Lower leg skin (tissue), 4 donors: ENCODE measurements at regions not wholly inside any gene's neighbourhood (a gene's known extent, or its start where the extent isn't known, plus 50 kb on each side); places are given as distances from the start of the nearest gene placed in this dataset.

Experiments used
- DNase-seq, 2 donors: peaks; one replicate each; pipeline ENCODE4 v3.0.0-alpha.2; 2019; ENCODE audit warnings: low spot score in 2 of 2
- H3K4me3 ChIP-seq: fragments of 200-600 bp; sonication (generic); 2 replicates; pipeline ENCODE4 v1.5.1; 2017; ENCODE audit warnings: mild to moderate bottlenecking, low read depth; ENCODE audit not compliant: poor library complexity, severe bottlenecking
- POLR2A ChIP-seq, 2 donors: fragments of 450-650 bp; IDR thresholded peaks; one replicate each; pipeline ENCODE4 v1.6.1; 2016 to 2017; ENCODE audit warnings: antibody characterized with exemption in 2 of 2, mild to moderate bottlenecking in 1 of 2, moderate library complexity in 1 of 2
- WGBS, 2 donors: methylation state at CpG; one replicate each; pipeline ENCODE4 v1.1.5; 2018; 5-methylcytosine and 5-hydroxymethylcytosine counted together
- intact Hi-C: fragments of 100-400 bp; cut with DNase I; formaldehyde crosslinking; loops from one replicate; pipeline ENCODE4 v1.15.0; 2023; ENCODE audit warnings: low total_unique reads
- TF ChIP-seq, protein P1 (sequence below), 3 donors: fragments of 450-650 bp; IDR thresholded peaks; one replicate each; pipeline ENCODE4 v1.5.1; 2016; ENCODE audit warnings: antibody characterized with exemption in 3 of 3, mild to moderate bottlenecking in 3 of 3, moderate library complexity in 2 of 3

DNA sequence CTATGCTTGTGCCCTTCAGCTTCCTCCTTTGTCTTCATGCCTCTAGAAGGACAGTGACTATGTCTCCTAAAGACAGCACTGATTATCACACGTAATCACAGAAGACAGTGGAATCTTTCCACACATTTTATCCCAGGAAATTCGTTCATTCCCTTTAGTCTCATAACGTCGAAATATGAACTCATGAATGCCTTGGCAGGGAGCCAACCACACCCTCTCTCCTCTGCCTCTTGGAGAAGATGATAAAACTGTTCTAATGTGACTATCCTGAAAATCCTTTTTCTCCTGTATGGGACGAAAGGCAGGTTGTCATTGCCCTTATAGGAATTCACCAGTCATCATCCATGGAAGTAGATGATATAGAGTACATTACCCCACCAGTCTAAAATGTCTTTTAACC, 726.6 kb upstream of the FANCL start:
- DNase-seq, result no peak
- 25 to 33% methylated on average over 5 of the region's 5 CpGs for WGBS, 2 donors
- TF ChIP-seq, protein P1, sequence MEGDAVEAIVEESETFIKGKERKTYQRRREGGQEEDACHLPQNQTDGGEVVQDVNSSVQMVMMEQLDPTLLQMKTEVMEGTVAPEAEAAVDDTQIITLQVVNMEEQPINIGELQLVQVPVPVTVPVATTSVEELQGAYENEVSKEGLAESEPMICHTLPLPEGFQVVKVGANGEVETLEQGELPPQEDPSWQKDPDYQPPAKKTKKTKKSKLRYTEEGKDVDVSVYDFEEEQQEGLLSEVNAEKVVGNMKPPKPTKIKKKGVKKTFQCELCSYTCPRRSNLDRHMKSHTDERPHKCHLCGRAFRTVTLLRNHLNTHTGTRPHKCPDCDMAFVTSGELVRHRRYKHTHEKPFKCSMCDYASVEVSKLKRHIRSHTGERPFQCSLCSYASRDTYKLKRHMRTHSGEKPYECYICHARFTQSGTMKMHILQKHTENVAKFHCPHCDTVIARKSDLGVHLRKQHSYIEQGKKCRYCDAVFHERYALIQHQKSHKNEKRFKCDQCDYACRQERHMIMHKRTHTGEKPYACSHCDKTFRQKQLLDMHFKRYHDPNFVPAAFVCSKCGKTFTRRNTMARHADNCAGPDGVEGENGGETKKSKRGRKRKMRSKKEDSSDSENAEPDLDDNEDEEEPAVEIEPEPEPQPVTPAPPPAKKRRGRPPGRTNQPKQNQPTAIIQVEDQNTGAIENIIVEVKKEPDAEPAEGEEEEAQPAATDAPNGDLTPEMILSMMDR (IDR thresholded peaks at IDR 0.05), result no peak
- no peak for TF ChIP-seq POLR2A (IDR thresholded peaks at IDR 0.05)
- intact Hi-C loops, result no loop called here
- H3K4me3 ChIP-seq, result no peak overlapping the region

DNA sequence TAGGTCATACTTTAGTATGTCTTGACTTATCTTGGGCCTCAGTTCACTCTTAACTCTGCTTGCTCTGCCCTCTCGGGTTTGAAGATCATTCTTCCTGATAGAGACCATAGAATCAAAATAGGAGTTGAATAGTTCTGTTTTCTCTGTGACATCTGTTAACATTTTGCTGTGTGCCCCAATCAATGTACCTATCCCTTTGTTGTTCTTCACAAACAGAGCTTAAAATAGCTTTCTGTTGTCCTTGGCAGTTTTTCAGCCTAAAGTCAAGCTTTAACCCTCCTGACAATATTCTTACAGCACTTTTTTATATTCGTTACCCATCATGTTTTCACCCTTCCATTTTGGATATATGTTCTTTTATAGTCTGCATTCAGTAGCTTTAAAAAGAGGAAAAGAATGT, 724.5 kb upstream of the FANCL start:
- no peak for TF ChIP-seq POLR2A (IDR thresholded peaks at IDR 0.05)
- TF ChIP-seq, protein P1 (IDR thresholded peaks at IDR 0.05), result no peak

DNA sequence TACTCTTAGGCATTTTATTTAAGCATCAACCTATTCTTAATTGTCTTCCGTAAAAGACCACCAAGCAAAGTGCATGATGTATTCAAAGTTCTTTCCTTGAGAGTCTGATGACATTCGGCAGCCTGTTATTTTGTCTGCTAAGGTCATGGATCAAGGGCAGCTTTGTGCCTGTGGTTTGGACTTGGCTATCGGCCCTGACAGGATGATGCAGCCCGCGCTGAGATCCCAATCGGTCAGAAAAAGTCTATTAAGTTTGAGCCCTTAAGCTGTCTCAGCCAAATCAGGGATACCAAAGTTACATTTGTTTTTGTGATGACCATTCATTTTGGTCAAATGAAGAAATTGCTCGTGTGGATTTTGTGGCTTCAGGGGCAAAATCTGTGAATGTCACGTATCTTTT, 718.9 kb upstream of the FANCL start:
- no peak for DNase-seq
- intact Hi-C loops, result no loop called here
- 82% methylated on average over 8 of the region's 8 CpGs for WGBS, 2 donors
- no peak overlapping the region for H3K4me3 ChIP-seq
- TF ChIP-seq, protein P1 (IDR thresholded peaks at IDR 0.05), result no peak
- TF ChIP-seq POLR2A (IDR thresholded peaks at IDR 0.05), result no peak

More for the DNA sequence above, 724.5 kb upstream of the FANCL start:
- H3K4me3 ChIP-seq, result no peak overlapping the region
- DNase-seq, result no peak
- 68 to 73% methylated on average over 2 of the region's 2 CpGs for WGBS, 2 donors
- intact Hi-C loops, result no loop called here

DNA sequence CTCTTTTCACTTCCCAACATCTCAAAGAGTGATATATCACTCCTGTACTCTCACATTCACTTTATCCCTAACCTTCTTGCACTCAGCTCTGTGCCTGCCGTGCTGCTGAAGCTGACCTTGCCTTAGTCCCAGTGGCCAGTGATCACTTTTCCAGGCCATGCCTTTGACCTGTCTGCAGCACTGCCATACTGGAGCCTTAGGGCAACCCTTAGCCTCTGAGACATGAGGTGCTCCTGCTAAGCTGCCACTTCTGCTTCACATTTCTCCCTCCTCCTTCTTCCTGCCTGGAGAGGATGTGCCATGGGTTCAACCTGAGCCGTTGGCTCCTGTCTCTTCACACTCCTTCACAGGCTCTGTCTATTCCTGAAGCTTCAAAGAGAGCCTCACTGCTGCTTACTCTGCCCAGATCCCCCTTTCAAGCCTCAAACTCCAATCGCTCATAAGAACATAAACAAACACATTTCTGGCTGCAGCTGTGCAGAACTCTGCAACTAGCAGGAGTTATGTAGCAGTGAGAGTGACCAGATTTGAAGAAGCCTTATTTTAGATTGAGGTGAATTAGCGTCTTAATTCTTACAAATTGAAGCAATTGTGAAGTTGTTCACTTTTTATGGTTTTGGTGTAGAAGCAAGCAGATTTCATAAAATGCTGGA, 716.2 kb upstream of the FANCL start:
- intact Hi-C loops, result no loop called here
- TF ChIP-seq, protein P1 (IDR thresholded peaks at IDR 0.05), result no peak
- no peak for TF ChIP-seq POLR2A (IDR thresholded peaks at IDR 0.05)
- no peak for DNase-seq
- H3K4me3 ChIP-seq, result no peak overlapping the region
- 64 to 72% methylated on average over 4 of the region's 4 CpGs for WGBS, 2 donors

DNA sequence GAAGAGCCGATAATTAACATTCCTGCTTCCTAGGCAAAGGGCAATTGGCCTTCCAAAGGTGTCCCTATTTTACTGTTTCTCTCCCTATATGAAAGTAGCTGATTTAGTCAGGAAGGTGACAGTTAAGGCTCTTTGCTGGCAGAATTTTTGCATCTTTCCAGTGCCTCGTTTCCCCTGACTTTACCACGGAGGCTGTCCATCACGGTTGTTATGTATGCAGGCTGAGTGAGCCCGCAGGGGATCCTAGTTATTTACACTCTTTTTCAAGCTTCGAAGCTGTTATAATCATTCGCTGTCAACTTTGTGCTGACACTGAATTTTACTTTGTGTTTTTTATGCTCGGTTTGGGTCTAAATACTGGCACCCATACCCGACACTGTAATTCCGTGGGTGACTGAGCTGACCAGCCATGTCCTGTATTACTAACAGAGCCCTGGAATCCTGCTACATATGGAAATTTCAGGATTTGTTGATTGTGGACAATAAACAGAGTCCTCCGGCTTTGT, 713.8 kb upstream of the FANCL start:
- 57 to 64% methylated on average over 11 of the region's 11 CpGs for WGBS, 2 donors
- no peak for TF ChIP-seq POLR2A (IDR thresholded peaks at IDR 0.05)
- TF ChIP-seq, protein P1 (IDR thresholded peaks at IDR 0.05), result no peak
- H3K4me3 ChIP-seq, result no peak overlapping the region
- intact Hi-C loops, result no loop called here
- DNase-seq, result no peak

DNA sequence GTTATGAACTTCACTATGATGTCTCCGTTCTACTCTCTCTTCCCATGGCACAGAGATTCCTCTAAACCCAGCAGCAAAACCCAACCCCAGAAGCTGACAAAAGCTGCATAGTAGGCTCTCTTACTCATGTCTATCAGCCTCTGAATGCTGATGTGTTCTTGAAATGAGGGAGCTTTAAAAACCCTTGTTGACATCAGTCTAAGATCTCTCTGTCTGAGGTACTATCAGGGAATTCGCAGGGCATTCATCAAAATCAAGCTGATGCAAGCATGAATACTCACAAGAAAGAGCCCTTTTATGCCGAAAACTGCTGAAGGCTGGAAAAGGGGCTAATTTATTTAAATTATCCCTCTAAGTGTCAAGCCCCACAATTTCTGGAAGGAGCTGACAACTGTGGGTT, 710.6 kb upstream of the FANCL start:
- WGBS, 2 donors, result 79 to 81% methylated on average over 3 of the region's 3 CpGs
- no peak for DNase-seq
- TF ChIP-seq, protein P1 (IDR thresholded peaks at IDR 0.05), result no peak
- TF ChIP-seq POLR2A (IDR thresholded peaks at IDR 0.05), result no peak
- H3K4me3 ChIP-seq, result no peak overlapping the region
- intact Hi-C loops, result no loop called here
